PFSK-1 (cell line): ENCODE measurements at regions not wholly inside any gene's neighbourhood (a gene's known extent, or its start where the extent isn't known, plus 50 kb on each side); places are given as distances from the start of the nearest gene placed in this dataset.

ENCODE experiments used
- FOXP2 ChIP-seq: optimal IDR thresholded peaks from 2 replicates; pipeline ENCODE3; 2011; ENCODE audit warnings: borderline replicate concordance, control low read depth, inconsistent platforms; ENCODE audit not compliant: insufficient read depth; ENCODE audit errors: extremely low read length, extremely low read depth
- POLR2AphosphoS5 ChIP-seq: IDR thresholded peaks from 2 replicates; pipeline ENCODE4 v1.6.1; 2012; ENCODE audit warnings: low read depth, mild to moderate bottlenecking, control low read depth, low read length, moderate library complexity
- REST ChIP-seq, 2 experiments: IDR thresholded peaks; 2 replicates each; pipeline versions ENCODE4 v1.6.1 to v1.8.0; 2011 to 2012; ENCODE audit warnings: low read depth in 2 of 2, low read length in 2 of 2, control low read depth in 1 of 2, inconsistent platforms in 1 of 2, mild to moderate bottlenecking in 1 of 2, moderate library complexity in 1 of 2; ENCODE audit not compliant: insufficient read depth in 1 of 2
- SIN3A ChIP-seq: IDR thresholded peaks from 2 replicates; pipeline ENCODE4 v1.6.1; 2012; ENCODE audit warnings: mild to moderate bottlenecking, low read length, moderate library complexity, borderline replicate concordance; ENCODE audit not compliant: insufficient read depth
- TAF1 ChIP-seq: IDR thresholded peaks from 2 replicates; pipeline ENCODE4 v1.6.1; 2012; ENCODE audit warnings: low read length, control low read depth, borderline replicate concordance; ENCODE audit not compliant: insufficient read depth

- TF ChIP-seq FOXP2, result no peak
- TF ChIP-seq SIN3A, result no peak
- no peak for TF ChIP-seq TAF1
- no peak for TF ChIP-seq POLR2AphosphoS5
- TF ChIP-seq REST (IDR thresholded peaks at IDR 0.05; ENCODE audit: insufficient read depth in 1 of 2, low read depth in 2 of 2, low read length in 2 of 2), result no peak
Observed at GRCh38 chr7:124553502-124553901, 212.1 kb downstream of the GPR37 start.

GRCh38 chr7:124552217-124552616 is 213.4 kb downstream of the GPR37 start:
- TF ChIP-seq SIN3A, result no peak
- no peak for TF ChIP-seq FOXP2
- no peak for TF ChIP-seq REST (IDR thresholded peaks at IDR 0.05; ENCODE audit: insufficient read depth in 1 of 2, low read depth in 2 of 2, low read length in 2 of 2)
- no peak for TF ChIP-seq TAF1
- TF ChIP-seq POLR2AphosphoS5, result no peak

- TF ChIP-seq SIN3A (no peak), REST (IDR thresholded peaks at IDR 0.05; ENCODE audit: insufficient read depth in 1 of 2, low read depth in 2 of 2, low read length in 2 of 2) (no peak), POLR2AphosphoS5 (no peak), FOXP2 (no peak), TAF1 (no peak)
Observed at GRCh38 chr7:124550036-124550435, 215.6 kb downstream of the GPR37 start.

GRCh38 chr7:124542476-124542875 is 223.1 kb downstream of the GPR37 start:
- TF ChIP-seq TAF1 (no peak), REST (IDR thresholded peaks at IDR 0.05; ENCODE audit: insufficient read depth in 1 of 2, low read depth in 2 of 2, low read length in 2 of 2) (no peak), FOXP2 (no peak), POLR2AphosphoS5 (no peak), SIN3A (no peak)

- TF ChIP-seq POLR2AphosphoS5 (no peak), REST (IDR thresholded peaks at IDR 0.05; ENCODE audit: insufficient read depth in 1 of 2, low read depth in 2 of 2, low read length in 2 of 2) (no peak), SIN3A (no peak), TAF1 (no peak), FOXP2 (no peak)
Observed at GRCh38 chr7:124536156-124536762, 229.3 kb downstream of the GPR37 start.
